ENCODE measurements at regions not wholly inside any gene's neighbourhood (a gene's known extent, or its start where the extent isn't known, plus 50 kb on each side); places are given as distances from the start of the nearest gene placed in this dataset.
A peak's percentile ranks its signal among the peaks of the same experiment; 100 is the strongest.

DNA sequence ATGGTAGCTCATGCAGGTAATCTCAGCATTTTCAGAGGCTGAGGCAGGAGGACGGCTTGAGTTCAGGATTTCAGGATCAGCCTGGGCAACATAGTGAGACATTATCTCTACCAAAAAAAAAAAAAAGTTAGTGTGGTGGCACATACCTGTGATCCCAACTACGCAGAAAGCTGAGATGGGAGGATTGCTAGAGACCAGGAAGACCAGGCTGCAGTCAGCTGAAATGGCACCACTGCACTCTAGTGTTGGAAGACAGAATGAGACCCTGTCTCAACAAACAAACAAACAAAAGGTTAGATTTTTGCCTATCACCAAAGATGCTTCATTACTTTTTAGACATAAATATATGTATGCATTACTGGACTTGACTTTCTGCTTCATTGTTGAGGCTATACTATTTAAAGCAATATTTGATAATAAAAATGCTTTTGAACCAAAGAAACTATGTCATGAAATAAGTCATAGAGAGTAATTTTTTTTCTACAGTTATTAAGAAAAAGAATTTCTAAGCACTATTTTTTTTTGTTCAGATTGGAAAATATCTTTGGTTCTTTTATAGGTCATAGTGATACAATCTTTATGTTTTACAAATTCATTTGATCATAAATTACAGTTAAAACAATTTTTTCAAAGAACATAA, 1180.1 kb upstream of the ATXN8OS start:
- TF ChIP-seq, protein P1, sequence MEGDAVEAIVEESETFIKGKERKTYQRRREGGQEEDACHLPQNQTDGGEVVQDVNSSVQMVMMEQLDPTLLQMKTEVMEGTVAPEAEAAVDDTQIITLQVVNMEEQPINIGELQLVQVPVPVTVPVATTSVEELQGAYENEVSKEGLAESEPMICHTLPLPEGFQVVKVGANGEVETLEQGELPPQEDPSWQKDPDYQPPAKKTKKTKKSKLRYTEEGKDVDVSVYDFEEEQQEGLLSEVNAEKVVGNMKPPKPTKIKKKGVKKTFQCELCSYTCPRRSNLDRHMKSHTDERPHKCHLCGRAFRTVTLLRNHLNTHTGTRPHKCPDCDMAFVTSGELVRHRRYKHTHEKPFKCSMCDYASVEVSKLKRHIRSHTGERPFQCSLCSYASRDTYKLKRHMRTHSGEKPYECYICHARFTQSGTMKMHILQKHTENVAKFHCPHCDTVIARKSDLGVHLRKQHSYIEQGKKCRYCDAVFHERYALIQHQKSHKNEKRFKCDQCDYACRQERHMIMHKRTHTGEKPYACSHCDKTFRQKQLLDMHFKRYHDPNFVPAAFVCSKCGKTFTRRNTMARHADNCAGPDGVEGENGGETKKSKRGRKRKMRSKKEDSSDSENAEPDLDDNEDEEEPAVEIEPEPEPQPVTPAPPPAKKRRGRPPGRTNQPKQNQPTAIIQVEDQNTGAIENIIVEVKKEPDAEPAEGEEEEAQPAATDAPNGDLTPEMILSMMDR (IDR thresholded peaks at IDR 0.05) = peak; percentile 73
- no peak for TF ChIP-seq POLR2AphosphoS5 (IDR thresholded peaks at IDR 0.05; ENCODE audit: low read depth, low read length)
